ENCODE measurements at regions not wholly inside any gene's neighbourhood (a gene's known extent, or its start where the extent isn't known, plus 50 kb on each side); places are given as distances from the start of the nearest gene placed in this dataset.

- Mint-ChIP-seq H3K27me3 (ENCODE audit: low read depth) (peaks cover 4% of the 10 kb centered on the region), H3K4me3 (no peak overlapping the region), H3K9me3 (no peaks in the 10 kb centered on the region), H3K36me3 (ENCODE audit: low read depth) (no peaks in the 10 kb centered on the region), H3K27ac (no peak overlapping the region), H3K4me1 (ENCODE audit: low read depth) (no peaks in the 10 kb centered on the region)
- no peak for DNase-seq (ENCODE audit: low spot score)
Measured at GRCh38 chr16:74029115-74029792, 267.4 kb upstream of the PSMD7 start.

GRCh38 chr16:74026373-74027281, 270.0 kb upstream of the PSMD7 start:
- Mint-ChIP-seq H3K27ac (no peak overlapping the region), H3K27me3 (ENCODE audit: low read depth) (peaks cover 4% of the 10 kb centered on the region), H3K4me1 (ENCODE audit: low read depth) (no peaks in the 10 kb centered on the region), H3K9me3 (no peaks in the 10 kb centered on the region), H3K4me3 (no peak overlapping the region), H3K36me3 (ENCODE audit: low read depth) (no peaks in the 10 kb centered on the region)
- DNase-seq (ENCODE audit: low spot score), result no peak

GRCh38 chr16:74024953-74025352, 271.7 kb upstream of the PSMD7 start:
- Mint-ChIP-seq H3K4me3 (no peak overlapping the region), H3K36me3 (ENCODE audit: low read depth) (no peaks in the 10 kb centered on the region), H3K9me3 (no peaks in the 10 kb centered on the region), H3K4me1 (ENCODE audit: low read depth) (no peaks in the 10 kb centered on the region), H3K27me3 (ENCODE audit: low read depth) (peaks cover 4% of the 10 kb centered on the region), H3K27ac (no peak overlapping the region)
- no peak for DNase-seq (ENCODE audit: low spot score)

GRCh38 chr16:74020095-74020670, 276.4 kb upstream of the PSMD7 start:
- H3K9me3 Mint-ChIP-seq, result no peaks in the 10 kb centered on the region
- H3K36me3 Mint-ChIP-seq (ENCODE audit: low read depth), result no peaks in the 10 kb centered on the region
- no peaks in the 10 kb centered on the region for H3K27me3 Mint-ChIP-seq (ENCODE audit: low read depth)
- DNase-seq (ENCODE audit: low spot score), result no peak
- H3K4me1 Mint-ChIP-seq (ENCODE audit: low read depth), result no peaks in the 10 kb centered on the region
- no peak overlapping the region for H3K4me3 Mint-ChIP-seq
- no peak overlapping the region for H3K27ac Mint-ChIP-seq

GRCh38 chr16:74019612-74020011, 277.0 kb upstream of the PSMD7 start:
- no peak overlapping the region for H3K27ac Mint-ChIP-seq
- H3K4me3 Mint-ChIP-seq, result no peak overlapping the region
- H3K9me3 Mint-ChIP-seq, result no peaks in the 10 kb centered on the region
- no peaks in the 10 kb centered on the region for H3K36me3 Mint-ChIP-seq (ENCODE audit: low read depth)
- H3K27me3 Mint-ChIP-seq (ENCODE audit: low read depth), result no peaks in the 10 kb centered on the region
- no peak for DNase-seq (ENCODE audit: low spot score)
- H3K4me1 Mint-ChIP-seq (ENCODE audit: low read depth), result no peaks in the 10 kb centered on the region

GRCh38 chr16:74015953-74016352, 280.7 kb upstream of the PSMD7 start:
- no peak overlapping the region for H3K27ac Mint-ChIP-seq
- H3K4me3 Mint-ChIP-seq, result no peak overlapping the region
- no peaks in the 10 kb centered on the region for H3K27me3 Mint-ChIP-seq (ENCODE audit: low read depth)
- no peak for DNase-seq (ENCODE audit: low spot score)
- H3K9me3 Mint-ChIP-seq, result peaks cover 4% of the 10 kb centered on the region
- H3K4me1 Mint-ChIP-seq (ENCODE audit: low read depth), result no peaks in the 10 kb centered on the region
- no peaks in the 10 kb centered on the region for H3K36me3 Mint-ChIP-seq (ENCODE audit: low read depth)

- no peaks in the 10 kb centered on the region for H3K4me1 Mint-ChIP-seq (ENCODE audit: low read depth)
- peaks cover 7% of the 10 kb centered on the region for H3K9me3 Mint-ChIP-seq
- H3K27ac Mint-ChIP-seq, result no peak overlapping the region
- DNase-seq (ENCODE audit: low spot score), result no peak
- no peak overlapping the region for H3K4me3 Mint-ChIP-seq
- no peaks in the 10 kb centered on the region for H3K36me3 Mint-ChIP-seq (ENCODE audit: low read depth)
- H3K27me3 Mint-ChIP-seq (ENCODE audit: low read depth), result no peaks in the 10 kb centered on the region
Measured at GRCh38 chr16:73998707-73999106, 297.9 kb upstream of the PSMD7 start.

- no peak overlapping the region for H3K4me3 Mint-ChIP-seq
- no peaks in the 10 kb centered on the region for H3K27me3 Mint-ChIP-seq (ENCODE audit: low read depth)
- no peaks in the 10 kb centered on the region for H3K4me1 Mint-ChIP-seq (ENCODE audit: low read depth)
- DNase-seq (ENCODE audit: low spot score), result no peak
- no peak overlapping the region for H3K27ac Mint-ChIP-seq
- no peaks in the 10 kb centered on the region for H3K36me3 Mint-ChIP-seq (ENCODE audit: low read depth)
- peaks cover 5% of the 10 kb centered on the region for H3K9me3 Mint-ChIP-seq
Measured at GRCh38 chr16:73997971-73998370, 298.6 kb upstream of the PSMD7 start.

GRCh38 chr16:73997340-73997711, 299.3 kb upstream of the PSMD7 start:
- Mint-ChIP-seq H3K4me1 (ENCODE audit: low read depth) (no peaks in the 10 kb centered on the region), H3K27ac (no peak overlapping the region), H3K9me3 (no peaks in the 10 kb centered on the region), H3K36me3 (ENCODE audit: low read depth) (no peaks in the 10 kb centered on the region), H3K27me3 (ENCODE audit: low read depth) (no peaks in the 10 kb centered on the region), H3K4me3 (no peak overlapping the region)
- DNase-seq (ENCODE audit: low spot score), result no peak

- Mint-ChIP-seq H3K4me3 (no peak overlapping the region), H3K36me3 (ENCODE audit: low read depth) (no peaks in the 10 kb centered on the region), H3K27me3 (ENCODE audit: low read depth) (no peaks in the 10 kb centered on the region), H3K9me3 (no peaks in the 10 kb centered on the region), H3K27ac (no peak overlapping the region), H3K4me1 (ENCODE audit: low read depth) (no peaks in the 10 kb centered on the region)
- DNase-seq (ENCODE audit: low spot score), result no peak
Measured at GRCh38 chr16:73996624-73997339, 299.8 kb upstream of the PSMD7 start.

GRCh38 chr16:73993878-73994277, 302.7 kb upstream of the PSMD7 start:
- DNase-seq (ENCODE audit: low spot score), result no peak
- Mint-ChIP-seq H3K36me3 (ENCODE audit: low read depth) (no peaks in the 10 kb centered on the region), H3K27me3 (ENCODE audit: low read depth) (no peaks in the 10 kb centered on the region), H3K27ac (no peak overlapping the region), H3K4me1 (ENCODE audit: low read depth) (no peaks in the 10 kb centered on the region), H3K9me3 (no peaks in the 10 kb centered on the region), H3K4me3 (no peak overlapping the region)

- Mint-ChIP-seq H3K27me3 (ENCODE audit: low read depth) (no peaks in the 10 kb centered on the region), H3K4me3 (no peak overlapping the region), H3K4me1 (ENCODE audit: low read depth) (no peaks in the 10 kb centered on the region), H3K9me3 (peaks cover 14% of the 10 kb centered on the region), H3K27ac (no peak overlapping the region), H3K36me3 (ENCODE audit: low read depth) (no peaks in the 10 kb centered on the region)
- no peak for DNase-seq (ENCODE audit: low spot score)
Measured at GRCh38 chr16:73978407-73978784, 318.2 kb upstream of the PSMD7 start.

GRCh38 chr16:73976644-73977043, 320.0 kb upstream of the PSMD7 start:
- no peak overlapping the region for H3K27ac Mint-ChIP-seq
- DNase-seq (ENCODE audit: low spot score), result no peak
- no peak overlapping the region for H3K4me3 Mint-ChIP-seq
- no peaks in the 10 kb centered on the region for H3K4me1 Mint-ChIP-seq (ENCODE audit: low read depth)
- H3K27me3 Mint-ChIP-seq (ENCODE audit: low read depth), result no peaks in the 10 kb centered on the region
- no peaks in the 10 kb centered on the region for H3K36me3 Mint-ChIP-seq (ENCODE audit: low read depth)
- H3K9me3 Mint-ChIP-seq, result peaks cover 4% of the 10 kb centered on the region

- H3K36me3 Mint-ChIP-seq (ENCODE audit: low read depth), result no peaks in the 10 kb centered on the region
- no peak overlapping the region for H3K27ac Mint-ChIP-seq
- no peaks in the 10 kb centered on the region for H3K4me1 Mint-ChIP-seq (ENCODE audit: low read depth)
- H3K4me3 Mint-ChIP-seq, result no peak overlapping the region
- no peaks in the 10 kb centered on the region for H3K9me3 Mint-ChIP-seq
- no peaks in the 10 kb centered on the region for H3K27me3 Mint-ChIP-seq (ENCODE audit: low read depth)
- no peak for DNase-seq (ENCODE audit: low spot score)
Measured at GRCh38 chr16:73973174-73973573, 323.4 kb upstream of the PSMD7 start.
